ENCODE measurements at regions not wholly inside any gene's neighbourhood (a gene's known extent, or its start where the extent isn't known, plus 50 kb on each side); places are given as distances from the start of the nearest gene placed in this dataset.
"Not testable (repeated sequence)": the region's sequence is repeated elsewhere in the genome, so short reads cannot be mapped to it uniquely, and the experiment has no call there.

DNA sequence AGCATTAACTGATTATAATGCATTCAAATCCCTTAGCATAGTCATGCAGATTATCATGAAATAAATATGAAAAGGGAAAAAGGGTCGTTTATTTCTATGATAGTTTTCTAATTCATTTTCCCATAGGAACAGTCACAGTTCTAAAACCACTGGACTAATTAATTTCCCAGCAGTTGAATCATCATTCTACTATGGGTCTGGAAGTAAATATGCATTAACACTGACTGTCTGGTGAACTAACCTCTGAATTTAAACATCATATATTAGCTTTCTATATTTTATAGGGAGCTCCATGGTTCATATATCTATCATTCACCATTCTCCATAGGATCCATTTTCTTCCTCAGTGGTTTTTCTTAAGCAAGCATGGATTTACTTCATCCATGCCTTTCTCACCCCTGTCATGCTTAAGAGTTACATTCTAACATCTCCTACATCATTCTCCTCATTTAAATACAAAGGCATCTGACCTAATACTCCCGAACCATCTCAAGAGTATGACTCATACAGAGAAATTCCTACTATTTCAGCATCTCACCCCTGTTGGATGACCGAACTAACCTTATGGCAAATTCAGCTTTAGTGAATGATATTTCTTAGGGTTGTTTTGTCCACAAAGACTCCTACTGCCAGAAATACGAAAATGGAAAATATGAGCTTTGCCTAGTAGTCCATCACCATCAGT lies 198.7 kb upstream of the ADAMTS3 start:
- TF ChIP-seq, protein P1, sequence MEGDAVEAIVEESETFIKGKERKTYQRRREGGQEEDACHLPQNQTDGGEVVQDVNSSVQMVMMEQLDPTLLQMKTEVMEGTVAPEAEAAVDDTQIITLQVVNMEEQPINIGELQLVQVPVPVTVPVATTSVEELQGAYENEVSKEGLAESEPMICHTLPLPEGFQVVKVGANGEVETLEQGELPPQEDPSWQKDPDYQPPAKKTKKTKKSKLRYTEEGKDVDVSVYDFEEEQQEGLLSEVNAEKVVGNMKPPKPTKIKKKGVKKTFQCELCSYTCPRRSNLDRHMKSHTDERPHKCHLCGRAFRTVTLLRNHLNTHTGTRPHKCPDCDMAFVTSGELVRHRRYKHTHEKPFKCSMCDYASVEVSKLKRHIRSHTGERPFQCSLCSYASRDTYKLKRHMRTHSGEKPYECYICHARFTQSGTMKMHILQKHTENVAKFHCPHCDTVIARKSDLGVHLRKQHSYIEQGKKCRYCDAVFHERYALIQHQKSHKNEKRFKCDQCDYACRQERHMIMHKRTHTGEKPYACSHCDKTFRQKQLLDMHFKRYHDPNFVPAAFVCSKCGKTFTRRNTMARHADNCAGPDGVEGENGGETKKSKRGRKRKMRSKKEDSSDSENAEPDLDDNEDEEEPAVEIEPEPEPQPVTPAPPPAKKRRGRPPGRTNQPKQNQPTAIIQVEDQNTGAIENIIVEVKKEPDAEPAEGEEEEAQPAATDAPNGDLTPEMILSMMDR (IDR thresholded peaks at IDR 0.05), result no peak
- Histone ChIP-seq H3K27ac (no peak overlapping the region), H3K4me1 (no peaks in the 10 kb centered on the region), H3K4me3 (no peak overlapping the region), H3K27me3 (peaks cover 0 to 5% (median 0%) of the 10 kb centered on the region in 7 donors), H3K9me3 (no peaks in the 10 kb centered on the region), H3K36me3 (no peaks in the 10 kb centered on the region)
- no peak for DNase-seq
- peak in 1 of 8 donors; percentile 39 for ATAC-seq
- intact Hi-C loops (cut with DNase I), result no loop called here
- WGBS, 2 donors, result 62 to 67% methylated on average over 4 of the region's 4 CpGs

- DNase-seq; H3K9me3 ChIP-seq; H3K27me3 ChIP-seq; H3K36me3 ChIP-seq; H3K4me3 ChIP-seq; H3K27ac ChIP-seq; ATAC-seq; H3K4me1 ChIP-seq; intact Hi-C loops (cut with DNase I): not testable (repeated sequence)
- 77 to 86% methylated on average over 19 of the region's 19 CpGs for WGBS, 2 donors
Measured at GRCh38 chr4:72765788-72766187, 196.8 kb upstream of the ADAMTS3 start.

DNA sequence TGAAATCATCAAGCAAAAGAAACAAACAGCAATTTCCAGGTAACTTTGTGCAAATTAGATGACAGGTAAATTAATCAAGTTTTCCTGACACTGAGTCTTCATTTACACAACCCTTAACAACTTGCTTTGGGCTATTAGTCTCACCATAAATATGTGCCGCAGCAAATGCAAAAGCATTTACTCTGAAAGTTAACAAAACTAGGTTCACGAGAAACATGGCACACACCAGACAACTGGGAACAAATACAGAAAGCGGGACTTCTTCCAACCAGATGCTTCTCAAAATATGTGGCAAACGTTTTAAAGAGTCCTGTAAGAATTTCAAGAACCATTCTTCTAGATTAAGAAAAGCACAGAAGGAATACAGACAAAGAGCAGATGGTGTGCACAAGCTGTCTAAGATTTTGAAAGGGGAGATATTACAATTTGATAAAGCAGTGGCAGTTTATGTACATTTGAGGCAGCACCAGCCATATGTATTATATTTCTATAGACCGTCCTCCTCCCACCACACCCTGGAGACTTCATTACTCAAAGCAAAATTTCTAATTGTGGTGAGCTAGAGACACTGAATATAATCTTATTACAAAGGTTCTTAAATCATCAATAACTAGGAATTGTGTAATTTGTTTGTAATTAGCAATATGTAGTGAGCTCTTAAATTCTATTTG lies 192.5 kb upstream of the ADAMTS3 start:
- Histone ChIP-seq H3K27me3 (peaks cover 0 to 5% (median 0%) of the 10 kb centered on the region in 7 donors), H3K27ac (no peak overlapping the region), H3K4me3 (no peak overlapping the region), H3K36me3 (no peaks in the 10 kb centered on the region), H3K4me1 (no peaks in the 10 kb centered on the region), H3K9me3 (peaks cover 0 to 4% (median 0%) of the 10 kb centered on the region in 11 donors)
- TF ChIP-seq, protein P1 (IDR thresholded peaks at IDR 0.05), result no peak
- intact Hi-C loops (cut with DNase I), result no loop called here
- ATAC-seq (no peak), DNase-seq (no peak)
- 67 to 69% methylated on average over 5 of the region's 5 CpGs for WGBS, 2 donors

- H3K9me3 ChIP-seq, result peaks cover 0 to 45% (median 8%) of the 10 kb centered on the region in 11 donors
- H3K36me3 ChIP-seq; H3K27me3 ChIP-seq; intact Hi-C loops (cut with DNase I); H3K4me1 ChIP-seq; DNase-seq; ATAC-seq; H3K4me3 ChIP-seq; H3K27ac ChIP-seq: not testable (repeated sequence)
Measured at GRCh38 chr4:72753414-72753813, 184.4 kb upstream of the ADAMTS3 start.

DNA sequence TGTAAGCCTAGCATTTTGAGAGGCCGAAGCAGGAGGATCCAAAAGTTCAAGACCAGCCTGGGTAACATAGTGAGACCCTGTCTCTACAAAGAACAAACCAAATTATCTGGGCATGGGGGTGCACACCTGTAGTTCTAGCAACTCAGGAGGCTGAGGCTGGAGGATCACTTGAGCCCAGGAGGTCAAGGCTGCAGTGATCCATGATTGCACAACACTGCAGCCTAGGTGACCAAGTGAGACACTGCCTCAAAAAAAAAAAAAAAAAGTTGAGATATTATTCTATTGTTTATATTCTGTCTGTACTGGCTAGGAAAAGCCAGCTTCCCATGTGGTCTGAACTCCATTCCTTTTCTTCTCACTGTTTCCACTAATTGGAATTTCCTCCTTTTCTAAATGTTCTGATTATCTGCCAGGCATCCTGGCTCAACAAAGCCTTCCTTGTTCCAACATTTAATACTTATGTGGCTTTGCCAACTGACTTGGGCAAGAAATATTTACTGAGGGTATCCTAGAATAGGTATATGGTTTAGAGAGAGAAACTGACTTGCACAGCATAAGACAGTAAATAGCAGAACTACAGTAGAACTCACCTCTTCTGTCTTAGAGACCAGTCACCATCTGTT lies 175.2 kb upstream of the ADAMTS3 start:
- 94 to 98% methylated on average over 1 of the region's 1 CpG for WGBS, 2 donors
- H3K4me3 ChIP-seq, result no peak overlapping the region
- no peaks in the 10 kb centered on the region for H3K36me3 ChIP-seq
- no peak overlapping the region for H3K27ac ChIP-seq
- intact Hi-C loops (cut with DNase I), result no loop called here
- H3K9me3 ChIP-seq, result no peaks in the 10 kb centered on the region
- ATAC-seq (no peak), DNase-seq (no peak)
- no peaks in the 10 kb centered on the region for H3K27me3 ChIP-seq
- TF ChIP-seq, protein P1 (IDR thresholded peaks at IDR 0.05), result no peak
- H3K4me1 ChIP-seq, result no peaks in the 10 kb centered on the region
